H9 (cell line): ENCODE measurements at regions not wholly inside any gene's neighbourhood (a gene's known extent, or its start where the extent isn't known, plus 50 kb on each side); places are given as distances from the start of the nearest gene placed in this dataset.

Experiments used
- DNase-seq: peaks from one replicate; pipeline ENCODE4 v3.0.0-alpha.2; 2017
- H2AFZ ChIP-seq: one replicate; pipeline ENCODE4 v1.6.1; 2013; ENCODE audit warnings: mild to moderate bottlenecking, low read length, control low read depth, moderate library complexity
- H2AK5ac ChIP-seq: 2 replicates; pipeline ENCODE4 v1.6.1; 2013; ENCODE audit warnings: low read length, control low read depth, mixed read lengths; ENCODE audit not compliant: insufficient read length
- H2BK120ac ChIP-seq: one replicate; pipeline ENCODE4 v1.6.1; 2013; ENCODE audit warnings: low read depth, mild to moderate bottlenecking, low read length, control low read depth, inconsistent platforms; ENCODE audit not compliant: poor library complexity, severe bottlenecking
- H2BK12ac ChIP-seq: 2 replicates; pipeline ENCODE4 v1.6.1; 2013; ENCODE audit warnings: low read length, control low read depth, mixed read lengths, low read depth; ENCODE audit not compliant: insufficient read length
- H2BK15ac ChIP-seq: 2 replicates; pipeline ENCODE4 v1.6.1; 2013; ENCODE audit warnings: low read depth, low read length, control low read depth
- H2BK20ac ChIP-seq: one replicate; pipeline ENCODE4 v1.6.1; 2013; ENCODE audit warnings: low read depth, mild to moderate bottlenecking, low read length, control low read depth, inconsistent platforms; ENCODE audit not compliant: poor library complexity, severe bottlenecking
- H2BK5ac ChIP-seq: 2 replicates; pipeline ENCODE4 v1.6.1; 2013; ENCODE audit warnings: low read length, control low read depth, mixed read lengths; ENCODE audit not compliant: insufficient read length
- H3K14ac ChIP-seq: 2 replicates; pipeline ENCODE4 v1.6.1; 2013; ENCODE audit warnings: low read length, control low read depth; ENCODE audit not compliant: insufficient read depth
- H3K18ac ChIP-seq: 2 replicates; pipeline ENCODE4 v1.6.1; 2013; ENCODE audit warnings: low read depth, mild to moderate bottlenecking, mixed read lengths, low read length, control low read depth; ENCODE audit not compliant: insufficient read length
- H3K23ac ChIP-seq: 2 replicates; pipeline ENCODE4 v1.6.1; 2013; ENCODE audit warnings: low read length, control low read depth, mixed read lengths, low read depth; ENCODE audit not compliant: insufficient read length
- H3K23me2 ChIP-seq: 2 replicates; pipeline ENCODE4 v1.6.1; 2013; ENCODE audit warnings: low read depth, mild to moderate bottlenecking, mixed read lengths, low read length, control low read depth; ENCODE audit not compliant: insufficient read length, poor library complexity, severe bottlenecking
- H3K27ac ChIP-seq: 2 replicates; pipeline ENCODE4 v1.5.1; 2013; ENCODE audit warnings: low read length, control low read depth, mixed read lengths, low read depth; ENCODE audit not compliant: insufficient read length
- H3K27me3 ChIP-seq: 2 replicates; pipeline ENCODE4 v1.6.1; 2013; ENCODE audit warnings: low read length, control low read depth, inconsistent platforms; ENCODE audit not compliant: insufficient read depth
- H3K4ac ChIP-seq: 2 replicates; pipeline ENCODE4 v1.6.1; 2013; ENCODE audit warnings: low read depth, mild to moderate bottlenecking, control low read depth, inconsistent platforms, low read length, moderate library complexity
- H3K4me1 ChIP-seq: 2 replicates; pipeline ENCODE4 v1.6.1; 2013; ENCODE audit warnings: low read length, control low read depth, inconsistent platforms; ENCODE audit not compliant: insufficient read depth
- H3K4me2 ChIP-seq: 2 replicates; pipeline ENCODE4 v1.6.1; 2013; ENCODE audit warnings: low read length, control low read depth, mixed read lengths; ENCODE audit not compliant: insufficient read length, insufficient read depth
- H3K56ac ChIP-seq: 2 replicates; pipeline ENCODE4 v1.6.1; 2013; ENCODE audit warnings: low read depth, mild to moderate bottlenecking, mixed read lengths, low read length, control low read depth; ENCODE audit not compliant: insufficient read length
- H3K79me1 ChIP-seq: 2 replicates; pipeline ENCODE4 v1.6.1; 2013; ENCODE audit warnings: low read depth, mild to moderate bottlenecking, moderate library complexity, low read length, control low read depth, inconsistent platforms; ENCODE audit not compliant: insufficient read depth, poor library complexity, severe bottlenecking
- H3K79me2 ChIP-seq: 2 replicates; pipeline ENCODE4 v1.6.1; 2013; ENCODE audit warnings: low read length, control low read depth, inconsistent platforms; ENCODE audit not compliant: insufficient read depth
- H3K9ac ChIP-seq: 2 replicates; pipeline ENCODE4 v1.6.1; 2013; ENCODE audit warnings: low read length, control low read depth, mixed read lengths; ENCODE audit not compliant: insufficient read length; ENCODE audit errors: extremely low read depth
- H3K9me3 ChIP-seq: one replicate; pipeline ENCODE4 v1.6.1; 2013; ENCODE audit warnings: low read depth, low read length, inconsistent platforms; ENCODE audit not compliant: control insufficient read depth
- H3T11ph ChIP-seq: one replicate; pipeline ENCODE4 v1.6.1; 2013; ENCODE audit warnings: mild to moderate bottlenecking, low read length, control low read depth, inconsistent platforms
- H4K20me1 ChIP-seq: one replicate; pipeline ENCODE4 v1.6.1; 2013; ENCODE audit not compliant: control insufficient read depth, insufficient read length, insufficient read depth
- H4K5ac ChIP-seq: 2 replicates; pipeline ENCODE4 v1.6.1; 2013; ENCODE audit warnings: low read depth, mild to moderate bottlenecking, mixed read lengths, low read length, control low read depth; ENCODE audit not compliant: insufficient read length
- H4K8ac ChIP-seq: replicated peaks from 2 replicates; pipeline ENCODE4 v1.6.1; 2013; ENCODE audit warnings: low read length, control low read depth, mixed read lengths, low read depth; ENCODE audit not compliant: insufficient read length
- H4K91ac ChIP-seq: 2 replicates; pipeline ENCODE4 v1.6.1; 2013; ENCODE audit warnings: low read depth, mild to moderate bottlenecking, moderate library complexity, mixed read lengths, low read length, control low read depth; ENCODE audit not compliant: insufficient read length
- H3K27ac Mint-ChIP-seq, 3 experiments: 2 replicates in 2 of 3; 3 replicates in 1 of 3; pipeline ENCODE4 v1.8.0; 2020 to 2021; ENCODE audit warnings: mixed read lengths in 3 of 3, mild to moderate bottlenecking in 1 of 3, moderate library complexity in 1 of 3
- H3K27me3 Mint-ChIP-seq: 2 replicates; pipeline ENCODE4 v1.8.0; 2021; ENCODE audit warnings: low read depth, mild to moderate bottlenecking, moderate library complexity, mixed read lengths
- H3K36me3 Mint-ChIP-seq, 3 experiments: 2 replicates in 2 of 3; 3 replicates in 1 of 3; pipeline ENCODE4 v1.8.0; 2020 to 2021; ENCODE audit warnings: low read depth in 3 of 3, mixed read lengths in 3 of 3; ENCODE audit not compliant: insufficient read depth in 1 of 3
- H3K4me1 Mint-ChIP-seq, 2 experiments: 2 replicates each; pipeline ENCODE4 v1.8.0; 2020; ENCODE audit warnings: mixed read lengths in 2 of 2
- H3K4me3 Mint-ChIP-seq, 2 experiments: 2 replicates in 1 of 2; 3 replicates in 1 of 2; pipeline ENCODE4 v1.8.0; 2020 to 2021; ENCODE audit warnings: mild to moderate bottlenecking in 2 of 2, mixed read lengths in 2 of 2, moderate library complexity in 1 of 2
- H3K9me3 Mint-ChIP-seq, 2 experiments: 2 replicates in 1 of 2; 3 replicates in 1 of 2; pipeline ENCODE4 v1.8.0; 2020; ENCODE audit warnings: mild to moderate bottlenecking in 2 of 2, mixed read lengths in 2 of 2, moderate library complexity in 1 of 2
- CTCF ChIP-seq: fragments of 200-600 bp; sonication (generic); conservative IDR thresholded peaks from 3 replicates; pipeline ENCODE4 v1.8.0; 2021; ENCODE audit warnings: antibody characterized with exemption, mild to moderate bottlenecking
- WGBS: extraction: QIAGEN DNeasy Blood & Tissue Kit; methylation state at CpG from one replicate; pipeline ENCODE4 v1.1.7; 2013; ENCODE audit warnings: missing lambda C conversion rate, low lambda C conversion rate, mixed read lengths; ENCODE audit not compliant: insufficient read length; ENCODE audit errors: extremely low coverage; 5-methylcytosine and 5-hydroxymethylcytosine counted together

GRCh38 chr2:129422028-129422427, 557.4 kb upstream of the RAB6C start:
- no peak for TF ChIP-seq CTCF
- no peak overlapping the region for H2AK5ac ChIP-seq
- H3K27me3 Mint-ChIP-seq = peaks cover 3% of the 10 kb centered on the region; the same call in 1 of the 2 replicates
- no peak overlapping the region for H2BK12ac ChIP-seq
- H4K5ac ChIP-seq = no peak overlapping the region
- H3K79me2 ChIP-seq = no peaks in the 10 kb centered on the region
- no peak overlapping the region for H2BK5ac ChIP-seq
- H3K9me3 ChIP-seq = no peaks in the 10 kb centered on the region
- no peak overlapping the region for H3K27ac ChIP-seq
- no peak overlapping the region for H3K23ac ChIP-seq
- DNase-seq = no peak
- no peak overlapping the region for H3K4me3 Mint-ChIP-seq
- WGBS = no CpG with 5 or more reads among the region's 1 CpG
- no peak overlapping the region for H2BK120ac ChIP-seq
- H2BK20ac ChIP-seq = no peak overlapping the region
- H3K23me2 ChIP-seq = no peaks in the 10 kb centered on the region
- H3K14ac ChIP-seq = no peak overlapping the region
- H3K4ac ChIP-seq = no peak overlapping the region
- no peak overlapping the region for H3K18ac ChIP-seq
- no peak overlapping the region for H3K27ac Mint-ChIP-seq
- no peak overlapping the region for H4K8ac ChIP-seq
- no peaks in the 10 kb centered on the region for H3K79me1 ChIP-seq
- H2AFZ ChIP-seq = no peak overlapping the region
- H3K4me1 Mint-ChIP-seq = peaks cover 0 to 2% of the 10 kb centered on the region in 2 experiments; a peak in 1 of 4 replicates
- peaks cover 3% of the 10 kb centered on the region in 2 experiments; a peak in 2 of 5 replicates for H3K9me3 Mint-ChIP-seq
- H3K27me3 ChIP-seq = no peaks in the 10 kb centered on the region
- no peak overlapping the region for H3K56ac ChIP-seq
- no peak overlapping the region for H3T11ph ChIP-seq
- H3K4me1 ChIP-seq = no peaks in the 10 kb centered on the region
- no peak overlapping the region for H3K4me2 ChIP-seq
- H3K36me3 Mint-ChIP-seq = peaks cover 0 to 2% (median 0%) of the 10 kb centered on the region in 3 experiments; a peak in 2 of 7 replicates
- H4K91ac ChIP-seq = no peak overlapping the region
- no peaks in the 10 kb centered on the region for H4K20me1 ChIP-seq
- no peak overlapping the region for H3K9ac ChIP-seq
- H2BK15ac ChIP-seq = no peak overlapping the region
